Limb (tissue), 2 donors: ENCODE measurements at regions not wholly inside any gene's neighbourhood (a gene's known extent, or its start where the extent isn't known, plus 50 kb on each side); places are given as distances from the start of the nearest gene placed in this dataset.
"Not testable (repeated sequence)": the region's sequence is repeated elsewhere in the genome, so short reads cannot be mapped to it uniquely, and the experiment has no call there.

ENCODE experiments used
- DNase-seq, 2 donors: peaks; one replicate each; pipeline ENCODE4 v3.0.0-alpha.2; 2016; ENCODE audit errors: extremely low spot score in 2 of 2

DNA sequence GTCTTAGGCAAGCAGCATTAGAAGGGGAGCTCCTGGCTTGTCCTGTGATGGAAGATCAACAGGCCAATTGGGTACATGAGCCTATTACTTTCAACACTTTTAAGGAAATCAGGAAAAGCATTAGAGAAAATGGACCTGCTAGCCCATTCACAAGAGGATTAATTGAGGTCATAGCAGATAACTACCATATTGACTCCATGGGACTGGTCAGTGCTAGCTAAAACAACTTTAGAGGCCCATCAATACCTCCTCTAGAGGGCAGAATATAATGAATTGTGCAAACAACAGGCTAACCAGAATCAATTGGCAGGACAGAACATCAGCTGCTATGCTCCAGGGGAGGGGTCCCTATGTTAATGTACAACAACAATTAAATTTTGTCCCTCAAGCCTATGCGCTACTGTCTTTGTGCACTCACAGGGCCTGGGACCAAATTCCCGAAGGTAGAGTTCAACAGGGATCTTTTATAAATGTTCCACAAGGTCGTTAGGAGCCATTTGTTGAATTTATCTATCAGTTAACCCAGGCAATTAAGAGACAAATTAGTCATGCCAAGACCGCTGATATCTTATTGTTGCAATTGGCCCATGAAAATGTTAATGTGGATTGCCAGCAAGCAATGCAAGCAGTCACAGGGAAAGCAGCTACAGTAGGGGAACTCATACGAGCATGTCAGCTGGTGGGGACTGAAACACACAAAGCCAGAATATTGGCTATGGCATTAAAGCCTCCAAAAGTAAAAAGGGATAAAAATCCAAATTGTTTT is 106.6 kb upstream of the BTN3A2 start:
- DNase-seq, result no peak

DNA sequence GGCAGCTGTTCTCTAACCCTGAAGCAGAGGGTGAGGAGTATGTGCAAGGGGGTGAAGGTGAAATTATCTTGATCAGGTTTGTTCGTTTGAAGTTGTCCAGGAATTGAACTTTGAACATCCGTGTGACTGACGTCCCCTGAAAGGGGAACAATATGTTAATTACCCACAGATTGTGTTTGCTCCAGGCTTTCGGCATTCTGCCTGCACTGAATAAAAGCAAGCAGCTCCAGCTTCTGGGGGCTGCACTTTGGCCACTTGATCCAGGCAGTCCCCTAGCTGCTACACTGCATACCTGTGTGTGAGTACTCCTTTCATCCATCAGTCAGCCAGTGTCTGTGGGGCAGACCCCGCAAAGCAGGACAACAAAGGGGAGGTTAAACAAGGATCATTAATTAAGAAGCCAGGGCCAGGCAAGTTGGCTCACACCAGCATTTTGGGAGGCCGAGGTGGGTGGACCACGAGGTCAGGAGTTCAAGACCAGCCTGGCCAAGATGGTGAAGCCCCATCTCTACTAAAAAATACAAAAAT is 104.8 kb upstream of the BTN3A2 start:
- DNase-seq, result no peak

DNA sequence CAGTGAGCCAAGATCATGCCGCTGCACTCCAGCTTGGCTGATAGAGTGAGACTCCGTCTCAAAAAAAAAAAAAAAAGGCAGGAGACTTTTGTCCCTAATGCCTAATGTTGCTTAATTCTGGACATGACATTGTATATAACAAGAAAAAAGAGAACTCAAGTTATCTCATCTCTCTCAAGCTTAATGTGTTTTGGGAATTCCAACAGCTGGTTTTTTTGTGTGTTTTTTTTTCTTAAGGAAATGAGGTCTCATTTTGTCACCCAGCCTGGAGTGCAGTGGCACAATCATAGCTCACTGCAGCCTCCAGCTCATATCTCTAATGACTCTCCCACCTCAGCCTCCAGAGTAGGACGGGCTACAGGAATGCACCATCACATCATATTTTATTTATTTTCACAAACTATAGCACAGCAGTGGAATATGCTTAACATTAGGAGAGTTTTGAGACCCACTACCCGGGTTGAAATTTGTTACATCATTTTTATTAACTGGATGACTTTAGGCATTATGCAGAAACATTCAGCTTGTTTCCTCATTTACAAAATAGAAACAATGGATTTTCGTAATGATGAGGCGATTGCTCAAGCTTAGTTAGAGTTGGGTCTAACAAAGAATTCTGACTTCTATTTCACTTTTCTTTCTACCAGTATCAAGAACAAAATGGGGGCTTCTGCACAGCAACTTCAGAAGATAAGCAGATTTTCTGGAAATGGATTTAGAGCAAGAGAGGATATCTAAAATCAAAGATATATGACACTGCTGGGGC is 104.1 kb upstream of the BTN3A2 start:
- DNase-seq, result no peak

DNA sequence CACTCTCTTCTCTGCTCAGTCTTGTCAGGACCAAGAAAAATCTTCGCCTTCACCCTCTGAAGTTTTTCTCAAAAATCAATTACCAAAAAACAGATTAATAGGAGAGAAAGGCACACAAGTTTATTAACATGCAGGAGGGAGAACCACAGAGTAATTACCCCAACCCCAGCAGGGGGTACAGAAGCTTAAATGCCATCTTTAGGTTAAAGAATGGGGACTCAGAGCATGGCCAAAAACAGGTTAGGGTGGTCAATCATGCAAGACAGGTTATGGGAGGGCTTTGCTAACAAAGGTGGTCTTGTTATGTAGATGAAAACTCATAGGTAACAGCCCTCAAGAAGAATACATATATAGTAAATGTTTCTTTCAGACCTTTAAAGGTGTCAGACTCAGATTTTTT is 100.5 kb upstream of the BTN3A2 start:
- DNase-seq, result no peak

DNA sequence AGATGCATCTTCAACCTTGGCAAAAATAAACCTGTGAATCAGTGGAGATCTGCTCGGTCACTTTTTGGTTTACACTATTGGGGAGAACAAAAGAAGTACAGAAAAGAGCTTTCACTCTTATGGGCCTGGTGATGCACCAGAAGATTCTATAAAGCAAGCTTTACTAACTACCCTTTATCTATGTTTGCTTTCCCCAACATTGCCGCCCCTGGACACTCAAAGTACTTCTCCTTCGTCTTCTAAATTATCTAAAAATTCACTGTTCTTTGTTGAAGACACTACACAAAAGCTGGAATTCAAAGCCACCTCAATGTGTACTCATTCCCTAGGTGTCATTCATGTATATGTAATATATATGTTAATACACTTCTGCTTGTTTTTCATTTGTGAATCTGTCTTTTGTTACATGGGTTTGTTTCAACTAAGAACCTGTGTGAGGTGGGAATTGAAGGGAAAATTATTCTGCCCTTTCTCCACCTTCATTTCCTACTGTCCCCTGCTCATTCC is 97.9 kb upstream of the BTN3A2 start:
- DNase-seq, result no peak

DNA sequence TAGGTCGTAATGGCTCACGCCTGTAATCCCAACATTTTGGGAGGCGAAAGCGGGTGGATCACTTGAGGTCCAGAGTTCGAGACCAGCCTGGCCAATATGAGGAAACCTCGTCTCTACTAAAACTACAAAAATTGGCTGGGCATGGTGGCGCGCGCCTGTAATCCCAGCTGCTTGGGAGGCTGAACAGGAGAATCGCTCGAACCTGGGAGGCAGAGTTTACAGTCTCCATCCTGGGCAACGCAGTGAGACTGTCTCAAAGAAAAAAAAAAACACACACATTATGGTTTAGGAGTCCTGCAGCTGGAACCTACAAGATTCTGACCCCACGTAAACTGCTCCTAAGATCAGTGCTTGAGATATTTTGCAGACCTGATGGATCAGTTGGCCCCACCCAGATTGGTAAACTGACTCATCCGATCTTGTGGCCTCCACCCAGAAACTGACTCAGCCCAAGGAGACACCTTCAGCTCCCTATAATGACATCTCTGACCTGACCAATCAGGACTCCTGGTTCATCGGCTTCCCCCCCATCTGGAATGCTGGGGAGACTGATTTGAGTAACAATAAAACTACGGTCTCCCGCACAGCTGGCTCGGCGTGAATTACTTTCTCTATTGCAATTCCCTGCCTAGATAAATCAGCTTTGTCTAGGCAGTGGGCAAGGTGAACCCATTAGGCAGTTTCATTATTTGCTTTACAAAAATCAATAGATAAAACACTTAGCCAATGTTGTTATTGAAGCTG is 96.2 kb upstream of the BTN3A2 start:
- no peak for DNase-seq

DNA sequence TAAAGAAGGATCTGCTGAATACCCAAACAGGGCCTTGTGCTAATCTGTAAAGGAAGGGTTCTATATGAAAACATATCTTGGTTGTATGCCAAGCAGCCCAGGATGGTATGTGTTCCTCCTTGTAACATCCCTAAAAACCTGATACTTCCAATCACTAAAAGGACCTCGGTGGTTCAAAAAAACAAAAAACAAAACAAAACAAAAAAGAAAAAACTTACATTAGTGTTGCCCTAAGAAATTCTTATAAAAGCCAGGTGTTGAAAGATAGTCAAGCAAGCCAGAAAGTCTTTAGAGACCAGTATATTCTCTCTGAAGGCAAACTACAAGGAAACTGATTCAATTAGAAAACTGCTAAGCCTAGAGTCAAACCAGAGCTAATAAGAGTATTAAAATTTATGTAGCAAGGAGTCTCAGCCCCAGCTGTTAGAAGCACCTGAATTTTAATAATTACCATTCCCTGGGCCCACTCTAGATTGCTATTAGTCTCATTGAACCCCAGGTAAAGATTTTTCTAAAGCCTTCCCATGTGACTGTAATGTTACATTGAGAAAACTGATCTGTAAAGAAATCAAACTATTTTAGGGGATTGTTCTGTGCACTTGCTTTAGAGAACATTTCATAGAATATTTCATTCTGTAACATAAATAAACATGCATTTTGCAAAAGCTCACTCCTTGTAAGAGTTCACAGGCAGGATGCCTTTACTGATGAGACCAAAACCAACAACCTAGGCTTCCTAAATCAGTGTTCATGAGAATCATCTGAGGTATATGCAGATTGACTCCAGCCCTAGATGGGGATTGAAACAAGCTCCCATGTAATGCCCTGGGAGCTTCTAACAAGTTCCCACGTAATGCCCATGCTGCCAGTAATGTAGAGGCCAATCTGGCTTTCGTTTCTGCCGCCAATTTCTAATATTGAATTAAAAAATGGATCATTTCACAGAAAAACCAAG is 95.2 kb upstream of the BTN3A2 start:
- no peak for DNase-seq

DNA sequence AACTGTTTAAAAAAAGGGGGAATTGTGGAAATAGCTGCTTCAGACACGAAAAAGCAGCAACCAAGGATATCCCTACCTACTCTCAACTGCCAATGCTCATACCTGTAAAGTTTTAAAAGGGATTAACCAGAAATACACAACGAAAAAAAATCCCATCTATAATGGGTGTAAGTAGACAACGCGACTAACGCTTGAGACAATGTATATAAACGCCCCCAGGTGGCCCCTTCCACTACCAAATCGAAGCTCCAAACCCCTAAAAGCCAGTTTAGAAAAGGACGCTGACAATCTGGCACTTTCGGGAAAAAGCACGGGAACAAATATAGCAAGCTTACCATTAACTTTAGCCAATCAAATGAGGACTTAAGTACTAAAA is 94.5 kb upstream of the BTN3A2 start:
- DNase-seq, result no peak

DNA sequence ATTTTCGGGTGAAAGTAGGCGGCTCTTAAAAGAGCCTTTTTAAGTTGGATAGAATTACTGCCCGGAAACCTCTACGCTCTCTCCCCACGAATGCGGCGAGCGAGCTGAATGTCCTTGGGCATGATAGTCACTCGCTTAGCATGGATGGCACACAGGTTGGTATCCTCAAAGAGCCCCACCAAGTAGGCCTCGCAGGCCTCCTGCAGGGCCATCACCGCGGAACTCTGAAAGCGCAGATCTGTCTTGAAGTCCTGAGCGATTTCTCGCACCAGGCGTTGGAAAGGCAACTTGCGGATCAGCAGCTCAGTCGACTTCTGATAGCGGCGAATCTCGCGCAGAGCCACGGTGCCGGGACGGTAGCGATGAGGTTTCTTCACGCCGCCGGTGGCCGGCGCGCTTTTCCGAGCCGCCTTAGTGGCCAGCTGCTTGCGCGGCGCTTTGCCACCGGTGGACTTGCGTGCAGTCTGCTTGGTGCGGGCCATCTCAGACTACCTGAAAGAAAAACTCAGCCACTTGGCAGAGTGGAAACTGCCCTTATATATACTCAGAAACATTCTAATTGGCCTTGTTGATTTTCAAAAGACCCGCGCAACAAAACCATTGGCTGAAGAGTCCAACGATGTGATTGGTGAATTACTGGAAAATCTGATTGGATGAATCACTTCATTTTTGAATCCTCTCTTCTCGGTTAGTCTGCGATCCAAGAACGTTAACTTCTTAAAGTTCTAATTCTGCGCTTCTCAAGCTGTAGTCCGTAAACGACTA is 93.9 kb upstream of the BTN3A2 start:
- peak; percentile 76 to 95 for DNase-seq

DNA sequence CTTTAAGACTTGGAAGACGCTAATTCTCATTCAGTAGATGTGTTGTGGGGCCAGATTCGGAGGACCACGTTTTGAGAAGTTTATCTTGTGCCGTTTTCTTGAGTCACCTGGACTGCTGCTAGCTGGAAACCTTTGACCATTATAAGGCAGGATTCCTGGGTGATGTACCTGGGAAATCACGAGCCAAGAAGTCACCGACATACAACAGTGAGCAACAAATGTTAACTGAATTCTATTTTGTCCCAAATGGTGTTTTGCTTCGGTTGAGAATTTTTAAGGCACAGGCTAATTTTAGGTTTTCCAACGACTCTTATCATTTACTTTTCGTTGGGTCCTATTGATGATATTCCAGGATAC is 93.4 kb upstream of the BTN3A2 start:
- no peak for DNase-seq

DNA sequence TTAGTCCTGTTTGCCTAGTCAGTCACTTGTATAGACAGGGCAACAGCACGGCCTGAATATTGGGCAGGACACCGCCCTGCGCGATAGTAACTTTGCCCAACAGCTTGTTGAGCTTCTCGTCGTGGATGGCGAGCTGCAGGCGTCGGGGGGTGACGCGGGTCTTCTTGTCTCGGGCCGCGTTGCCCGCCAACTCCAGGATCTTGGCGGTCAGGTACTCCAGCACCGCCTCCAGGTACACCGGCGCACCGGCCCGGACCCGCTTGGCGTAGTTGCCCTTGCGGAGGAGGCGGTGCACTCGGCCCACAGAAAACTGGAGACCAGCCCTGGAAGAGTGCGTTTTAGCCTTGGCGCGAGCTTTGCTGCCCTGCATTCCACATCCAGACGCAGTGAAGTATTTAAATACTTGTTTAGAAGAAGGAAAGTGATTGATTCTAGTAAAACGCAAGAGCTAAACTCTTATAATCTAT is 92.8 kb upstream of the BTN3A2 start:
- peak in 1 of 2 donors; percentile 68 for DNase-seq

DNA sequence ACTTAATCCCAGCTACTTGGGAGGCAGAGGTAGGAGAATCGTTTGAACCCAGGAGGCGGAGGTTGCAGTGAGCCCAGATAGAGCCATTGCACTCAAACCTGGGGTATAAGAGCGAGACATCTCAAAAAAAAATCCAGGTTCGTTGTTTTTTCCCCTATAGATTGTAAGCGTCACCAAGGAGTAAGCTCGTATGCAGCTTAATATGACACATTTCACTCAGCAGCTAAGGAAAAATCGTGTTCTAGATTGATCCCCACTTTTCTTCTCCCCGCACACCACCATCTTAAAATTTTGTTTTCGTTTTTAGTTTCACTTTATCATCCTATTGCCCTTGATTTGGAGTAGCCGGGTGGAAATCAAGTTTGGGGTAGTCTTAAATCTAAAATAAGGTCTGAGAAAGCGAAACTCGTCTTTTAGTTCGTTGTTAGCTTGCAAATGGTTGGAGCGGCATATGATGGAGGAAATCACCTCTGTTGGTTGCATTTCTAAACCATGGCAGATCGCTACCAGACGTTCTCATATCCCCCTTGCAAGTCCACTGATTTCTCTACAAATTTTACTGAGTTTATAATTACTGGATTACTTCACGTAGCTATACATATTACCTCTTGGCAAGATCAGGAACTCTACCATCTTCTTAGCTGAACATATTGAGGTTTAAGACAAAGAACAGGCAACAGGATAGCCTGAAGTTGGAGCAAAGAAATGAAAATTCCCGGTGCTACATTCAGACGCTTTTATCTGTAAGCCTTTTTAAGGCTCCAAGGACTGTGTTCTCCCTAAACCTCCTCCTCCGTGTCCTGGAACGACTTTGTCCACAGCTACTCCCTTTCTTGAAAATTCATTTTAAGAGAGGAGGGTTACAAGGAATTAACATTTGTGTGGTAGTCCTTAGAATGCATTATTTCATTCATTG is 91.1 kb upstream of the BTN3A2 start:
- no peak for DNase-seq

DNA sequence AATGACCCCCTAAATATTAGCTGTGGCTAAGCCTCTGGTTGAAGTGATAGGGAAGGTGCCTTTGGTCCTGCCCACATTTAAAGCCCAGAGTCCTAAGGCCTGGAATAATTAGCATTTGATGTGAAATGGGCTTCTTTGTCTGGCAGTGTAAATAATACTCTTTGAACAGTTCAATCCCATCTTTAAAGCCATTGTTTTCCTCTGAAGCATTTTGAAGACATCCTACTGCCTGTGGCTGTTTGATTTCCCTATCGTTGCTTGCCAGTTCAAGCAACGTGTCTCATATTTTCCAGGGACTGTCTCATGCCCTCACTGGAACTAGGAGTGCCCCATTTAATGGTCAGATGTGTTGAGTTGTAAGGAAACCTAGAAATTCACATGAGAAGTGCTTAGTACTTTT is 89.3 kb upstream of the BTN3A2 start:
- DNase-seq, result no peak

DNA sequence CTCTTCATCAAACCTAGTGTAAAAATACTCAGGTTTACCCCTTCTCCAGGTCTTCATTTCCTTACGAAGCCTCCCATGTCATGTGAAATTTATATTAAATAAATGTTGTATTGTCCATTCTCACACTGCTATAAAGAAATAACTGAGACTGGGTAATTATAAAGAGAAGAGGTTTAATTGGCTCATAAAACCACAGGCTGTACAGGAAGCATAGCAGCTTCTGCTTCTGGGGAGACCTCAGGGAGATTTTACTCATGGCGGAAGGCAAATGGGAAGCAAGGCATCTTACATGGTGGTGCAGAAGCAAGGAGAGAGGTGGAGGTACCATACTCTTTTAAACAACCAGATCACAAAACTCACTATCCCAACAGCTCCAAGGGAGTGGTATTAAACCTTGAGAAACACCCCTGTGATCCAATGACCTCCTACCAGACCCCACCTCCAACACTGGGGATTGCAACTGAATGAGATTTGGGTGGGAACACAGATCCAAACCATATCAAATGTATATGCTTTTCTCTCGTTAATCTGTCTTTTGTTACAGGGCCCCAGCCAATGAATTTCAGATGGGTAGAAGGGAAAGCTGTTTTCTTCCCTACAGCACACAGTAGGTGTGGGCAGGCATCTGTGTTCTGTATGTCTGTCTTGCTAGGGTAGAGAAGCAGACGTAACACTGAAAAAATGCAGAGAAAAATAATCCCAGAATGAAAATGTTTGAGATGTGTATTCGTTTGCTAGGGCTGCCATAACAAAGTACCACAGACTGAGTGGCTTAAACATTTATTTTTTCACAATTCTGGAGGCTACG is 88.0 kb upstream of the BTN3A2 start:
- no peak for DNase-seq

DNA sequence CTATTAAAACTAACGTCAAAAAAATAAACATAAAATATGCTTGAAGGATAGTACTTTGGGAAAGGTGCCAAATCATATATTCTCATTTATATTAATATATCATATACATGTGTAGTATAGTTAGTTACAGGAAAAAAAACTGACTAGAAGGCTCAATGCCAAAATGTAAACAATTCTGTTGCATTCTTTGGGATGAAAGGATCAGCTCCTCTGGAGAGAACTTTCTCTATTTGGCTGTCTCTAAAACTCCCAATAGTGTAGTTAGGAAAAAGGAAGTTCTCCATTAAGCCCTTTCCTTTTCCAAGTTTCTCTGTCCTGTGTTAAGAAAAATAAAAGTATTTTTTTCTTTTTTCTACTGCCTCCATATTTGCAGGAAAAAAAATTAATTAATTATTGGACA is 86.5 kb upstream of the BTN3A2 start:
- no peak for DNase-seq

DNA sequence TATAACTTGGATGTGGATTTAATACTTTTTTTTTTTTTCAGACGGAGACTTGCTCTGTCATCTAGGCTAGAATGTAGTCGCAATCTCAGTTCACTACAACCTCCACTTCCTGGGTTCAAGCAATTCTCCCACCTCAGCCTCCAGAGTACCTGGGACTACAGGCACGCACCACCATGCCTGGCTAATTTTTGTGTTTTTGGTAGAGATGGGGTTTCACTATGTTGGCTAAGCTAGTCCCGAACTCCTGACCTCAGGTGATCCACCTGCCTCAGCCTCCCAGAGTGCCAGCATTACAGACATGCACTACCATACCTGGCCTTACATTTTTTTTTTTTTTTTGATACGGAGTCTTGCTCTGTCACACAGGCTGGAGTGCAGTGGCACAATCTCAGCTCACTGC is 85.6 kb upstream of the BTN3A2 start:
- DNase-seq, result not testable (repeated sequence)

DNA sequence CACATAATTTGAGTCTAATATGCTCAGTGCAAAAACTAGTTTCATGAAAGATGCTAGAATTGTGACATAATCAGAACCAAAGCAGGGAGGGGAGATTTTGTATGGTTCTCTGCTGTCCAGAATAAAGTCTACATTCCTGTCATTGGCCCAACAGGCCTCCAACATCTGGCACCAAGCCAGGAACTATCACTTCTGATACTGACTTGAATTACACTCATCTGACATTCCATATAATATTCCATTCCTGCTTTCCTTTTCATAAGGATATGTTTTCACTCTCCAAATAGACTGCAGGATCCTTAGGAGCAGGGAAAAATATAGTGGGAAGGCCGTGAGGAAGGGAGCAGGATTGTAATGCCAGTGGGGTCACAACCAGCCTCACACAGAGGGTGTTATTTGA is 84.6 kb upstream of the BTN3A2 start:
- no peak for DNase-seq

DNA sequence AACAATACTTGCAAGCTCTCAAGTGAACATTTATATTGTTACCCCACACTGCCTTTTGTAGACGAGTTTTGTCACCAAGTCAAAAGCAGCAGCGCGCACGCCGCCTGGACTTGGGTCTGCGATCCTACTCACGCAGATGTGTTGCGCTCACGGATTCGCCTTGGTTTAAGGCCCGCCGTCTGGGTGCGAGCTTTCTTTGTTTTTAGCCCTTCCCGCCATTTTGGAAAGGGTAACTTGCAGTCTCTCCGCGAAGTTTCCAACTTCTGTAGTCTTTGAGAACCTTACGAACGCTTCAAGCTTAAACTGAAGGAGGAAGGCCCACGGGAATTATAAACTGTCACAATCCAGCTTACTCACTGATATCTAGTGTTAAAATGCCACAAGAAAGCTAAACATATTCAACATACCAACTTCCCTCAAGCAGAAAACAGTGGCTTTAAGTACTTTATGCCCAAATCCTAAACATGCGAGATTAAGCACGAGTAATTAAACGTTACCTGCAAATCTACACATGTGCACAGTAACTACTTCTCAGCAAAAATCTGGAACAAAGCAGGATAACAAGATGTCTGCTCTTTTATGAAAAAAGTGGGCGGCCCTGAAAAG is 80.4 kb upstream of the BTN3A2 start:
- peak; percentile 59 to 79 for DNase-seq
